NB4 (cell line): ENCODE measurements at regions not wholly inside any gene's neighbourhood (a gene's known extent, or its start where the extent isn't known, plus 50 kb on each side); places are given as distances from the start of the nearest gene placed in this dataset.

ENCODE experiments used
- DNase-seq: peaks from one replicate; pipeline ENCODE4 v3.0.0; 2010; ENCODE audit warnings: low read depth
- H3K4me3 ChIP-seq: one replicate; pipeline ENCODE4 v1.5.1; 2011; ENCODE audit warnings: mild to moderate bottlenecking, low read depth, low read length, moderate library complexity
- MAX ChIP-seq: IDR thresholded peaks from 2 replicates; pipeline ENCODE4 v1.6.1; 2011; ENCODE audit warnings: low read depth, low read length
- MYC ChIP-seq: IDR thresholded peaks from 2 replicates; pipeline ENCODE4 v1.6.1; 2011; ENCODE audit warnings: low read depth, low read length
- POLR2A ChIP-seq: IDR thresholded peaks from 2 replicates; pipeline ENCODE4 v1.6.1; 2011; ENCODE audit warnings: mild to moderate bottlenecking; ENCODE audit not compliant: insufficient read length; ENCODE audit errors: extremely low read depth
- TF ChIP-seq, protein P1 (sequence below): IDR thresholded peaks from one replicate; pipeline ENCODE4 v1.5.1; 2012; ENCODE audit warnings: low read depth, low read length

DNA sequence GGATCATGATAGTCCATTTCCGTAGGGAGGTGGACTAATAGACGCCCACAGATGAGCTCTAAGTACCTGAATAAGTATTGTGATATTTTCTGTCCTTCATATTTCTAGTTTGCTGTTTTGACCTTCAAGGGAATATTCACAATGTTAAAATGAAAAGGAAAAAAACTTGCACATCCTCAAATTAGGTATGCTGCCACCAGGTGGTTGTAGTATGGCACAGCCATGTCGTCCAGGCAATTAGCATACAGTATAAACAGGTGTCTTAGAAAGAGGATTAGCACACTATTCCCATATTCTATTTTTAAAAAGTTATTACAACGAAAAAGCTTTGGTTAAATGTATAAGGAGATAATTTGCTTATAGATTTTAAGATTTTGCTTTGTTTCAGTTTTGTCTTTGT, 802.0 kb downstream of the RPA4 start:
- DNase-seq = peak; percentile 28
- TF ChIP-seq POLR2A (no peak), MAX (no peak), MYC (no peak)
- TF ChIP-seq, protein P1, sequence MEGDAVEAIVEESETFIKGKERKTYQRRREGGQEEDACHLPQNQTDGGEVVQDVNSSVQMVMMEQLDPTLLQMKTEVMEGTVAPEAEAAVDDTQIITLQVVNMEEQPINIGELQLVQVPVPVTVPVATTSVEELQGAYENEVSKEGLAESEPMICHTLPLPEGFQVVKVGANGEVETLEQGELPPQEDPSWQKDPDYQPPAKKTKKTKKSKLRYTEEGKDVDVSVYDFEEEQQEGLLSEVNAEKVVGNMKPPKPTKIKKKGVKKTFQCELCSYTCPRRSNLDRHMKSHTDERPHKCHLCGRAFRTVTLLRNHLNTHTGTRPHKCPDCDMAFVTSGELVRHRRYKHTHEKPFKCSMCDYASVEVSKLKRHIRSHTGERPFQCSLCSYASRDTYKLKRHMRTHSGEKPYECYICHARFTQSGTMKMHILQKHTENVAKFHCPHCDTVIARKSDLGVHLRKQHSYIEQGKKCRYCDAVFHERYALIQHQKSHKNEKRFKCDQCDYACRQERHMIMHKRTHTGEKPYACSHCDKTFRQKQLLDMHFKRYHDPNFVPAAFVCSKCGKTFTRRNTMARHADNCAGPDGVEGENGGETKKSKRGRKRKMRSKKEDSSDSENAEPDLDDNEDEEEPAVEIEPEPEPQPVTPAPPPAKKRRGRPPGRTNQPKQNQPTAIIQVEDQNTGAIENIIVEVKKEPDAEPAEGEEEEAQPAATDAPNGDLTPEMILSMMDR = peak; percentile 56
- H3K4me3 ChIP-seq = no peak overlapping the region

- H3K4me3 ChIP-seq = no peak overlapping the region
- no peak for DNase-seq
- TF ChIP-seq MAX (no peak), MYC (no peak), POLR2A (no peak)
- TF ChIP-seq, protein P1 = no peak
These were observed 808.3 kb downstream of the RPA4 start for GRCh38 chrX:97691901-97692455.

DNA sequence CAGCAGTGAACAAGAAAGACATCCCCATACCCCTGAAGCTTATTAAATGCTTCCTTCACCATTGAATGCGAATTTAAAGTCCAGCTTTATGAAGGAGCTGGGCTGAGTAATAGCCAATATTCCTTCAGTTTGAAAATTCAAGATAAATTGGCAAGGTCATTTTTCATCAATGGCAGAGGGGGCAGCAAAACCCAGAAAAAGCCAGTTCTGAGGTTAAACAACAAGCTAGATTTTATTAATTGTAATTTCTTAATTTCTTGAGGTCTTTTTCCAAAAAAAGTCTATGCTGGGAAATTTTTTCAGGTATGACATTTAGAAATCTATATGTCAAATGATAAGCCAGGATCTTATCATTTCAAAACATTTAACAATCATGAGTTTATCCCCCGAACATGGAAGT, 808.9 kb downstream of the RPA4 start:
- TF ChIP-seq POLR2A (no peak), MYC (no peak), MAX (no peak)
- TF ChIP-seq, protein P1 = no peak
- DNase-seq = no peak
- no peak overlapping the region for H3K4me3 ChIP-seq

DNA sequence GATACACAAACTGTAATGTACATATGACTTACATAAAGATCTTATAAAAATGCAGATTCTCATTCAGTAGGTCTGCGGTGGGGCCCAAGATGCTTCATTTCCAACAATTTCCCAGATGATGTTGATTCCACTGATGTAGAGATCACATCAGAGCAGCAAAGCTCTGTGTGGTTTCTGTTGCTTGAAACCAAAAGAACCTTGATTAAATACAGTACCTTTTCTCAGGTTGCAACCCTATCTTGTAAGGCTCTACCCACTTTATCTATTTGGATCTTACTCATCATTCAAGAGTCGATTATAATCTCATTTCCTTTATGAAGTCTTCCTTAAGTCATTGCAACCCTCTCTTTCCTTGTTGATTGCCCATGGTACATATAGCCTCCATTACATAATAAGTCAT, 816.8 kb downstream of the RPA4 start:
- H3K4me3 ChIP-seq = no peak overlapping the region
- TF ChIP-seq, protein P1 = no peak
- TF ChIP-seq MYC = no peak
- TF ChIP-seq POLR2A = no peak
- no peak for TF ChIP-seq MAX
- no peak for DNase-seq

GRCh38 chrX:97704474-97704873, 820.8 kb downstream of the RPA4 start:
- no peak for DNase-seq
- no peak overlapping the region for H3K4me3 ChIP-seq
- no peak for TF ChIP-seq POLR2A
- TF ChIP-seq MAX = no peak
- TF ChIP-seq, protein P1 = no peak
- no peak for TF ChIP-seq MYC

- TF ChIP-seq POLR2A (no peak), MAX (no peak), MYC (no peak)
- TF ChIP-seq, protein P1 = no peak
- H3K4me3 ChIP-seq = no peak overlapping the region
- no peak for DNase-seq
These were observed 821.2 kb downstream of the RPA4 start for GRCh38 chrX:97704881-97705280.
